GM12874 (cell line): ENCODE measurements at regions not wholly inside any gene's neighbourhood (a gene's known extent, or its start where the extent isn't known, plus 50 kb on each side); places are given as distances from the start of the nearest gene placed in this dataset.

Experiments
- CTCF ChIP-seq: IDR thresholded peaks from 2 replicates; pipeline ENCODE4 v1.5.1; 2011; ENCODE audit warnings: low read depth, mild to moderate bottlenecking, control low read depth, low read length, moderate library complexity; ENCODE audit not compliant: insufficient read depth

DNA sequence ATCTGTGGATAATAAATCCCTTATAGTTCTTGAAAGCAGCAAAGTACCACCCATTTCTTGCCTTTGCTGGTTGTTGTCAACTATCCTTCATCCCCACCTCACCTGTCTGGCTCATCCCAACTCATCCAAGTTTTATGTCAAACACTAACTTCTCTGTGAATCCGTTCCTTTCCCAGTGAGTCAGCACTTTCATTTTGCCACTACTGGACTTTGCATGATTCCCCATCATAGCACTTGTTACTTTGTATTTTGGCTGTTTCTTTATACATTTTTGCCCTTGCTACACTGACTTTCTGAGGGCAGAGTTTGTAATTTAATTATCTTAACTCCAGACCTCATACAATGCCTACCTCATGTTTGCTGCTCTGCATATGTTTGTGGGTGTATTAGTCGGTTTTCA lies 90.8 kb upstream of the RORA start:
- no peak for TF ChIP-seq CTCF

DNA sequence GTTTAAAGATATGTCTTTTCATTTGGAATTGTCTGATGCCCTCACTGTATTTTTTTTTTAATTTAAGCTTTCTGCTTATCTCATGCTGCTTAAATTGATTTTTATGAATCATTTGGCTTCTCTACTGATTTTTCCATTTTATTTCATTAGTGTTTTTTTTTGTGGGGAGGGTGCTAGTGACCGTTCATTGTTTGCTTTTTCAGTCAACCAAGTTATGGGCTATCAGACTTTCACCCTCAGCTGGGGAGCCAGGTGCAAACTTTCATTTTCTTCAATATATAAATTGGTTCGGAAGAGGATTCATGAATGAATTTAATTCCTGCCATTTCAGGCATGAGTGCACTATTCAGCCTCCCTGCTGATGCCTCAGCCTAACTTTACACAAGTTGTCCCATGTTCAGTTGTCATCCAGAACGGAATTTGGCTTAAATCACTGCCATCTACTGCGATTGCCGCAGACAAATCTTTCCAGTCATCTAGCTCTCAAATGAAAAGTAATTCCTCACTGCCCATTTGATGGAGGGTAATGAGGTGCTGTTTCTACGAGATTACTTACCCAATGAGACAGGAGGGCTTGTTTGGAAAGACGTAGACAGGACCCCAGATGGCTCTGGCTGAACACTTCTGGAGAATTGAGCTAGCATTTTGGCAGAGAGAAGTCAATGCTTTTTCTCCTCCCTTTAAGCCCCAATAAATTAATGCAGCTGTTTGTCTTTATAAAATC lies 89.9 kb upstream of the RORA start:
- TF ChIP-seq CTCF, result no peak

- no peak for TF ChIP-seq CTCF
These were observed 89.2 kb upstream of the RORA start for GRCh38 chr15:61318301-61318700.

- no peak for TF ChIP-seq CTCF
These were observed 86.4 kb upstream of the RORA start for GRCh38 chr15:61315471-61315870.

DNA sequence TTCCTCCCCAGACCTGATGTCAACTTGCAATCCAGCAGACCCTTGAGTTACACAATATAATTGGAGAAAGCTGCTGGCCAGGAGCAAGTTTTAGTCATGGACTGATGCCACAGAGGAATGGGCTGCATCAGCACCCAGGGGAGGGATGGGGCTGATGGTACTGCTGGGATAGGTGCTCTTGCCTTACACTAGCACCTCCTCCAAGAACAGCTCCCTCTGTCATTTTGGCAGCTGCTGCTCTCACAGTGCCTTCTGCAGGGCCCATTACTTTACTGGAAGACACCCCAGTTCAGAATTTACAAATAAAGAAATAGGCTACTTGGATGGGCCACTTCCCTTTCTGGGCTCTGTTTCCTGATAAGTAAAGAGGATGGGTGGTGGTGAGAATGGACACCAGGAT lies 85.3 kb upstream of the RORA start:
- no peak for TF ChIP-seq CTCF

- no peak for TF ChIP-seq CTCF
These were observed 80.5 kb upstream of the RORA start for GRCh38 chr15:61309617-61310016.

GRCh38 chr15:61309031-61309511 lies 80.0 kb upstream of the RORA start:
- no peak for TF ChIP-seq CTCF
